ENCODE measurements at regions not wholly inside any gene's neighbourhood (a gene's known extent, or its start where the extent isn't known, plus 50 kb on each side); places are given as distances from the start of the nearest gene placed in this dataset.
A peak's percentile ranks its signal among the peaks of the same experiment; 100 is the strongest.

DNA sequence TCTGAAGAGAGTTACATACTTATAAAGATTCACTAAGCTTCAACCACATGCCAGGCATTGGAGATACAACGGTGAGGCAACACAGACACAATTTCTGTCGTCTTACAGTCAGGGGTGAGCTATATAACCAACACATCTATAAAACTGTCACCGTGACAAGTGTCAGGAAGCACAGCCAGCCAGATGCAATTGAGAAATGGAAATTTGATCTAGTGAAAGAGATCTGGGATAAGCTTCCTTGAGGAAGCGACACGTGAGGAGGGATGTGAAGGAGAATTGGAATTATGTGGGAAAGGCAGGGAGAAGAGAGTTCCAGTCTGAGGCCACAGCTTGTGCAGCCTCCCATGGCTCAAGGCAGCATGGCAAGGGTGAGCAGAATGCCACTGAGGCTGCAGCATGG, 50.9 kb upstream of the ZNF354B start:
- DNase-seq (ENCODE audit: low read depth in 2 of 2), result no peak

DNA sequence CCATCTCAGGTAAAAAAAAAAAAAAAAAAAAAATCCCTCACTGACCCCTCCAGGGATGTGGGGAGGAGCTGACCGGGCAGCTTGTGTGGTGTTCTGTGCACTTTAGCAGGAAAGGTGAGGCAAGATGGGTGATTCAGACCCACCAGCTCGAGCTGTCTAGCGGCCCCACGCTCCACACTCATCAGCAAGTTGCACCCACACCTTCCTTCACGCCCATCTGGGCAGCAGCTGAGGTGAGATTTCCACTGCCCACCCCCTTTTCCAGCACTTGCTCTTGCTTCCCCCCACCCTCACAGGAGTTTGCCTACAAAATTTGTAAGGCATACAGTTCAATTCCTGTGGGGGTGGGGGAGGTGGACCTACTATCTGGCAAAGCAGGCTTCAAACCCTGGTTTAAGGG, 58.7 kb upstream of the ZNF354B start:
- DNase-seq (ENCODE audit: low read depth in 2 of 2), result no peak

DNA sequence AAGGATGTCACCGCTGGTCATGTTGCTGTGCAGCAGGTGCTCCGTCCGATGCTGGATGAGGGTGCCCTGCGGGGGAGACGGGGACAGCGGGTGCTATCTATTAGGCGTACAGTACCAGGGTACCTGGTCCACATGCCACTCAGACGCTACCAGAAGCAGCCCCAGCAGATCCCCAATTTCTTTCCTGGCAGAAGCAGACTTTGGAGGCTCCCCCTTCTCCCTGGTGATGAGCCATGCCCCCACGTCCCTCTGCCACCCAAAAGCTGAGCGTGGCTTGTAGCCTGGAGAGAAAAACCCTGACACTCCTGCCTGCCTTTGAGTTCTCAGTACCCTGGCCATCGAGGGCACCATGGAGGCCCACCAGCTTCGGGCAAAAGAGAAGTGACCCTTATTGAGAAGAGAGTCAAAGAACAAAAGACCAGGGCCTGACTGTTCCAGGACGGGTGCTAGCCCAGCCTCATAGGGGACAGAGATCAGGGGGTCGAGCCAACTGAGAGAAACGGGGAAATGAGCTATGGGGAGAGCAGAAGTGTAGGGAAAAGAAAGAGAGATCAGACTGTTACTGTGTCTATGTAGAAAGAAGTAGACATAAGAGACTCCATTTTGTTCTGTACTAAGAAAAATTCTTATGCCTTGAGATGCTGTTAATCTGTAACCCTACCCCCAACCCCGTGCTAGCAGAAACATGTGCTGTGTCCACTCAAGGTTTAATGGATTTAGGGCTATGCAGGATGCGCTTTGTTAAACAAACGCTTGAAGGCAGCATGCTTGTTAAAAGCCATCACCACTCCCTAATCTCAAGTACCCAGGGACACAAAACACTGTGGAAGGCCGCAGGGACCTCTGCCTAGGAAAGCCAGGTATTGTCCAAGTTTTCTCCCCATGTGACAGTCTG, 62.0 kb upstream of the ZNF354B start:
- no peak for DNase-seq (ENCODE audit: low read depth in 2 of 2)

DNA sequence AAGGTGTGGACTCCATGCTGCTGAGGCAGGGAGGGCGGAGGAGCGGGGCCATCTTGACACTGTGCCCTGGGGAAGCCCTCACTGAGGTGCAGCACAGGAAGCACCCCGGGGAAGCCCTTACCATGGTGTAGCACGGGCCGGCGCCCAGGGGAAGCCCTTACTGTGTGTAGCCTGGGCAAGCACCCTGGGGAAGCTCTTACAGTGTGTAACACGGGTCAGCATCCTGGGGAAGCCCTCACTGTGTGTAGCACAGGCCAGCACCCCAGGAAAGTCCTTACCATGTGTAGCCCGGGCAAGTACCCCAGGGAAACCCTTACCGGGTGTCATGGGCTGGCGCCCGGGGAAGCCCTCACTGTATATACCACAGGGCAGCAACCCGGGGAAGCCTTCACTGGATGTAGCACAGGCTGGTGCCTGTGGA, 62.6 kb upstream of the ZNF354B start:
- no peak for DNase-seq (ENCODE audit: low read depth in 2 of 2)

DNA sequence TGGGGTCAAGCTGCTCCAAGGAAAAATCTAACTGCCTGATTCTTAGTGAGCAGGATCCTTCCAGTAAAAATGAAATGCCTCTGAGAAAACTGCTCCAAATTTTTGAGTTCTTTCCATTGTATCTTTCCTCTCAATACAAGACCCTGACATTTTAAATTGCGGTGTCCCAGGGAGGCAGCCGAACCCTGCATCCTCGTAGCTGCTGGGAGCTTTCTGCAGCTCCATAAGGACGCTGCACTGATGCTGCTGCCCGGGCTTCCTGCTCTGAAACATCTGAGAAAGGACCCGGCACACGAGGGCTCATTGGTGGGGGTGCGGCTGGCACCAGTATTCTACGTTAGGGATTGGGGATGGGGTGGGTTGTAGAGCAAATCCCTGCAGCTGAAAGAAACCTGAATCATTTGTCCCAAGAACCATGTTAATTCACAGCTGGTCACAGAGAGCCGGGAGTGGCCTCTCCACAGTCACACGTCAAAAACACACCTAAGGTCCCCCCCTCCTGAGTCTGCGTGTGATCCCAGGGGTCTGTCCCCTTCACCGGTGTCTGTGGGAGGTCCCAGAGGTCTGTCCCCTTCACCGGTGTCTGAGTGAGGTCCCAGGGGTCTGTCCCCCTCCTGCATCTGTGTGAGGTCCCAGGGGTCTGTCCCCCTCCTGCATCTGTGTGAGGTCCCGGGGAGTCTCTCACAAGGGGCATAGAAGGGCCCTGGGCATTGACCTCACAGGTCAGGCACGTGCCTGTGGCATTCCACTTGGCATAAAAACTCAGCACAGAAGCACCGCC, 63.4 kb upstream of the ZNF354B start:
- no peak for DNase-seq (ENCODE audit: low read depth in 2 of 2)

DNA sequence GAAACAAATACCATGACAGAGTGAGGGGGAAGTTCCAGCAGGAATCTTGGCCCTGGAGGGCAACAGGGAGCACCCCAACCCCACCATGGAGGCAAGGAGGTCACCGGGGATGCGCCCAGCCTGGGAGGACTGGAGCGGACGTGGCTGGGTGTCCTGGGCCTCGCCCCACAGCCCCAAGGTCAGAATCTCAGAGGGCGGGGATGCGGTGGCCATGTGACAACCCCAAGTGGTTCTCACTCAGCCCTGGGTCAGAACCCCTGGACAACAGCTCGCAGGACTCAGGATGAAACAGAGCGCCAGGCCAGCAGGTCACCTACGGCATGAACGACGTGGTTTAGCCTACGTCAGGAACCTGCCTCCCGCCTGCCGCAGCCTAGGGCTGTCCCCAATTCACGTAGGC, 64.0 kb upstream of the ZNF354A start:
- DNase-seq (ENCODE audit: low read depth in 2 of 2), result no peak

DNA sequence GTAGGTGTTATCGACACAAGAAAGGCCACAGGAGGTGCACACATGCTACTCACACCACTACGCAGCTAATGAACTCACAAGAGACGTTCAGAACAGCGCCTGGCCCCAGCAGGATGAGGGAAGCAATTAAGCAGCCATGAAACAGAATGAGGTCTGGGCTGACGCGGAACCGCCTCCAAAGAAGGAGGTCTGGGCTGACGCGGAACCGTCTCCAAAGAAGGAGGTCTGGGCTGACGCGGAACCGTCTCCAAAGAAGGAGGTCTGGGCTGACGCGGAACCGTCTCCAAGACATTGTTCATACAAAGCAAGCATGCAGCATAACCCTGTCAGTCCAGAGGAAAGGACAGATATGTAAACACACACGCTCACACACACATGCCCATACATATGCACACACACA, 63.2 kb upstream of the ZNF354A start:
- DNase-seq (ENCODE audit: low read depth in 2 of 2), result no peak

DNA sequence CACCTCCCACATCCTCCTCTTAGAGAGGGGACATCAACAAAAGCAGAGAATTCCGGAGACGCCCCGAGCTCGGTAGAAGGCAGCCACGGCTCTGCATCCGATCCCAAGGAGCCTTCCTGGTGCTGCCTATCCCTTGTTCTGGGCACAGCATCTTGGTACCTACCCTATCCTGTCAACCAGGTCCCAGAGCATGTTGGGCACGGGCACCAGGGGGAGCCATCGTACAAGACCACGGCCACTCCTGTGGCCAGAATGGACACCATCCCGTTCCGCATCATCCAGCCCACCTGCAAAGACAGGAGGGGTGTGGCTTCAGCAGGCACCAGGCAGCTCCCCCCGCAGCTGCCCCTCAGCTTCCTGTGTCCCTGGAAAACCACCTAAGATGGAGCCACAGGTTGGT, 62.7 kb upstream of the ZNF354A start:
- DNase-seq (ENCODE audit: low read depth in 2 of 2), result peak in 1 of 2 donors; percentile 5

DNA sequence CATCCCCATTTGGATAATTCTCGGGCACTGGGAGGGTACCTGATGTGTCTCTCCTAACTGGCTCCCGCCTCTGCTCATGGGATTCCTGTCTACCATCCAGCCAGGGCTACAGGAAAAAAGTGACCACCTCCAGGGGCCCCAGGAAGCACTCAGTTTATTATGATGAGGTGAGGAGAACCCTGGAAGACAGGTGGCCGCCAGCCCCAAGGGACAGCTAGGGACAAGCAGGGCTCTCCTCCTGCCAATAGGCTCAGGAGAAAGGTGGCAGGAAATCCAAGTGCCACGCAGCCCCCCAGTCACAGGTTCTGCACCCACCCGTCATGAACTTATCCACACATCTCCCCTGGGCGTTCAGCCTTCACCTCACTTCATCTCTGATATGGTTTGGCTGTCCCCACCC, 61.5 kb upstream of the ZNF354A start:
- no peak for DNase-seq (ENCODE audit: low read depth in 2 of 2)

DNA sequence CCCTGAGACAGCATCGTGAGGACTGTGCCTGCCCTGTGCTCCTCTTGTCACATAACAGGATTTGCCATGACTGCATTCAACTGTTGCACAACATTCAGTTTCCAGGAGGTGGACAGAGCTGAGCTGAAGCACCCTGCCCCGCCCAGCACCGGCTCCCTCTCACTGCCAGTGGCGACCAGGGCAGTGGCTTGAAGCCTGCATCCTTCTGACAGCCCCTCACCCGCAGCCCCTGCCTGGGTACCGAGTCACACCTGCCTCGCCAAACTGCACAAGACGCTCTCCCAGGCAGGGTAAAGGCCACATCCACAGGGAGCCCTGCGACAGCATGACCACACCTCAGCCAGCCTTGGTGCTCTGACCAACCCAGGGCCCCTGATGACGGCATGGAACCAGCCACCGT, 59.9 kb upstream of the ZNF354A start:
- no peak for DNase-seq (ENCODE audit: low read depth in 2 of 2)

DNA sequence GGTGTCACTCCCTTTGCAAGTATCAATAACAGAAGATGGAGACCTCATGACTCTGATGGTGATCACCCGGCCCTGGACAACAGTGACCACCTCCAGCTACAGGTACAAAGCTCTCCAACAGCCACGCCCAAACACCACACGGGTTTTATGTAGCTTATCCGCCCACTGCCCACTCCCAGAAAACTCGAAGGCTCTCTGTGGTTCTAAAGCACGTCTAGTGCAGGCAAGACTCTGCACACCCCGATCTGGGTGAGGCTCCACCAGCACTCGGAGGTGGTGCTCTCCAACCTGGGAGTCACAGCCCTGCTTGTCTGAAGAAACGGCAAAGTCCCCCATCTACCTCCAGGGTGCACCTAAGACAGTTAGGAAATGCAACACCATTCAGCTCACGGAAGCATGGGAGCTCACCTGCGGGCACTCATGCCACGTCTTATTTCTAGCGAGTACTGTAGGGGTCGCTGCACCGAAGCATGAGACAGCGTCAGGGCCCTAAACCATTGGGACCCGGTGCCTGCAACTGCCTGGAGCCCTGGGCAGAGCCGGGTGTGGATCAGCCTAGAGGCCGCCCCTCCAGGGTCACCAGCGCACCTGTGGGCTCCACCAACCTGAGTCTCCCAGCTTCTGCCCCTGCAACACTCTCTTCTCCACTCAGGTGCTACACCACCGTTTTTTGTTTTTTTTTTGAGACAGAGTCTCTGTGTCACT, 58.1 kb upstream of the ZNF354A start:
- DNase-seq (ENCODE audit: low read depth in 2 of 2), result no peak

DNA sequence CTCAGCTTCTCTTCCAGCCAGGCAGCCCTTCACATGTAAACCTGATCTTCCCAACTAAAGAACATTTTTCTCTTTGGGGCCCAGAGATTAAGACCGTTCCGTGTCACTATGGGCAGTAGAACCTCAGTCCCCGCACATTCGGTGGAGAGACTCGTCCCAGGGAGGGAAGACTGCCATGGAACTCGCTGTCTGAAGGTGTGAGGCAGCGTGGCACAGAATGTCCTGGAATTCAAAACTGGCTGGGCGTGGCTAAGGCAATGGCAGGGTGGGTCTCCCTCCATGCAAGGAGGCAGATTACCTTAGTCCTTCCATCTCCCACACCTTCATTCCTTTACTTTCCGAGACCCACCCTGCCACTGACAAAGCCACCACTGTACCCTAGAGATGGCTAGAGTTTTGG, 57.4 kb upstream of the ZNF354A start:
- no peak for DNase-seq (ENCODE audit: low read depth in 2 of 2)

DNA sequence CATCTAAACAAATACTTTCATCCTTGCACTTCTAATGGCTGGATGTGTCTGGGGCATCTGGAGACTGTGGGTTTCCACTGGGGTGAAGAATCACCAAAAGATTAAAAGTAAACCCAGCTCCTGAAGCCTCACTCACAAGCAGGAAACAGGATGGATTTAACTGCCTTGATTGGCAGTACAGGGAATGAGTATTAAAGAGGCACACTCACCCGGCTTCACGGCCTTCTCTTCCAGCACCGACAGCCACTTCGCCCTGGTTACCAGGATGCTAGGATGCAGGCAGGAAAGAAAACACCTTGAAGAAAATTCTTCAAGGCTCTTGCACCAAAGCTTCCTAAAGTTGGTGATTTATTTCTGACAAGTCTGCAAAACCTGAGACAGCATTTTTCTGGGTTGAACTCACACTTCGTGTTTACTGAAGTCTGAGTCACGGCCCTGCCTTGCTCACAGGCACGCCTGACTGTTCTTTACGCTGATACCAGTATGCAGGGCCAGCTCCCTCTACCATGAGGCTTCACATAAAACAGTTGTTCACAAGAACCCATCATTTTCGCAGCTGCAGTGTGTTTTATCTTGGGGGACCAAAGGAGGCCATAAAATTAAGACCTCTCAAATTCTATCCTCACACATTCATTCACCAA, 56.5 kb upstream of the ZNF354A start:
- no peak for DNase-seq (ENCODE audit: low read depth in 2 of 2)

DNA sequence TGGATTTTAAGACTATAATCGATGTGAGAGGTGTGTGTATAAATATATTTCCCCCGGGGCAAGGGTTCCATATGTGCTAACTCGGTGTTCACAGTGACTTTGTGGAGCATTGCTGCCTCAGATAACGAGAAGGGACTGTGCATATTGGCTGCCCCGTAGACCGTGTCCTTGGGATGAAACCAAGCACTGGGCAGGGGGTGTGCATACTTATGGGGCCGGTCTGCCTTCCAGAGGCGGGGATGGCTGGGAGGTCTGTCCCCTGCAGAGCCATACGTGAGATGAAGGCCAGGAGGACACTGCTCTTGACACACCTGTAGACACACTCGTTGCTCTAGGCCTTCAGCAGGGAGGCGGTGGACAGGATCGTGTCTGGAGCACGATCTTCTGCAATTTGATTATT, 56.0 kb upstream of the ZNF354A start:
- no peak for DNase-seq (ENCODE audit: low read depth in 2 of 2)

DNA sequence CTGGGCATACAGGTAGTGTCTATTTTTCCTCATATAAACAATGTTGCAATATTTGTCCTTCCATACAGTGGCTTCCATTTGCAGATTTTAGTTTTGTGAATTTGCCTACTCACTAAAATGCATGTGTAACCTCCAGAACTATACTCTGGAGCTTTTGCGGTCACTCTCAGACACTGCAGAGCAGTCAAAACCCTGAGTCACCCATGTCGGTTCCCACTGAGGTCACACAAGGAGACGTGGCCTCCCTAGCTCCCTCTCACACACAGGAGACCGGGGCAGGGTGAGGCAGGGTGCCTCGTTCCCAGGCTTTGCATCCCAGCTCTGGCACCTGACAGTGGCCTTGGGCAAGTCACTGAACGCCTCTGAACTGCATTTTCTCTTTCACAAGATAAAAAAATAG, 55.5 kb upstream of the ZNF354A start:
- DNase-seq (ENCODE audit: low read depth in 2 of 2), result no peak

DNA sequence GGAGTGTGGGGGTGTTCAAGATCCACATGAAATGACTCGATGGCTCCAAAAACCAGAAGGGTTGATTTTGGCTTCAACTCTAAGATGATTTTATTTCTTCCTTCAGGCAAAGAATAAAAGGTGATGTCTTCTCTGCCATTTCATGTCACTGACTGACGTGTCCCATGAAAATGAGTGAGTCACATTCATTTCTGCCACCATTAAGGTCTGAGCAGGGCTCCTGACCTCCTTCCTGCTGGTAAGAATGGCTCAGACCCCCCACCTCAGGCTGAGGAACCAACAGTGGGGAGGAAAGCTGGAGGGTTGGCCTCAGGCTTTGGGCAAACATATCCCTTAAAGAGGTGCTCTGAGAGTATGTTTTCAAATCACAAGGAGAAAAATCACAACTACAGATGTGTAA, 53.9 kb upstream of the ZNF354A start:
- no peak for DNase-seq (ENCODE audit: low read depth in 2 of 2)

DNA sequence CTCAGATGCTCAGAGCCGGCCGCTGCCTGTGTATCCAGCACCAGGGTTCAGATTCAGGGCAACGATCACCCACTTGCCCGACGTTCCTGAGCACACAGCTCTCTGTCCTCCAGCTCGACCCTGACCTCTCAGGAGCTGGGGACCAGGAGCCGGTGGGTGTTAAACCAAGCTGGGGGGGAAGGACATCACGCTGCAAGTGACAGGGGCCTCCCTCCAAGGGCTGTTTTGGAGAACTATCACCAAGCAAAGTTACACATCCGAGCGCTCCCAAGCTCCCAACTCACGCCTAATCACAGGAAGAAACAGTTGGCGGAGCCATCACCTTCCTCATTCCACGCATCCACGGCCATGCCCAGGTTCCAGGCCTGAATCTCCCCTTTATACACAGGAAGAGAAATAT, 51.5 kb upstream of the ZNF354A start:
- DNase-seq (ENCODE audit: low read depth in 2 of 2), result no peak

DNA sequence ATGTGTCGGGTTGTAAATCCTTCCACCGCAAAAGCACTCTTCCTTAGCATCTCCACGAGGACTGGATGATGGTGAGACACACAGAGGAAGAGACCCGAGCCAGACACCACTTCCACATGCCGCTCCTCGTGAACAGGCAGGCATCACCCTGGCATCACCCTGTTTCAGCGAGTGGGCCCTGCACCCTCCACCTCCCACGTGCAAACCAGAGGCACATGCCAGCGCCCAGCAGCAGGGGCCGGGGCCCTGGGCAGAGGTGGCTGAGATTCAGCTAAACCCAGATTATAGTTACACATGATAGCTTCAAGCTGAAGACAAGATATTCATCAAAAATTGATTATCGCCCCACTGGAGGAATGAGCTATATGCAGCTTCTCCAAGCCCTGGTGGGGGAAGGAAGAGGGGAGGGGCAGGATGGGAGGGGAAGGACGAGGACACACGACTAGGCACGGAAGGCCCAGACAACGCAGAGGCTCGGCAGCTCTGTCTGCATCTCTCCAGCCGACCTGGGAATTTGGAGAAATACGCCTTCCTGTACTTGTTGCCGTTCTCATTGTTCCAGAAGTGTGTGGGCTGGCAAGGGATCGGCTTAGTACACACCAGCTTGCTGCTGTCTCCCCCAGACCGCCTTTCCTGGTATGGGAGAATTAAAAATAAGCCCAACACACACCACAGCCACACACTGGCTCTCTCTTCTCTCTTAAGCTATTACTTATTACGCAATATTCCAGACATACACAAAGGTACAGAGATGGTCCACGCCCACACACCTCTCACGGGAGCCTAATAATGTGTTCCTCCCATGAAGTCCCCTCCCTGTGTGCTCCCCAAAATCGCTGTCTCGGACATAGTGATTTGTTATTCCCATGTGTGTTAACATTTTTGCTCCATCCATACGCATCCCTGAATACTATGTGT, 50.4 kb upstream of the ZNF354A start:
- no peak for DNase-seq (ENCODE audit: low read depth in 2 of 2)
